ENCODE measurements at regions not wholly inside any gene's neighbourhood (a gene's known extent, or its start where the extent isn't known, plus 50 kb on each side); places are given as distances from the start of the nearest gene placed in this dataset.

GRCh38 chr2:235138339-235138738, 186.5 kb downstream of the SH3BP4 start:
- ATAC-seq, result no peak
- no peaks in the 10 kb centered on the region for H3K9me3 ChIP-seq
- H3K4me3 ChIP-seq, result no peak overlapping the region
- intact Hi-C loops (cut with DNase I), result loop anchor here (5.0 to 10.0 kb wide), 4 partner anchors 356 to 609 kb away; partner anchors contain the start of gene AGAP1 (in 1 of the 2)
- TF ChIP-seq CTCF (IDR thresholded peaks at IDR 0.05), result no peak
- 38 to 51% (median 40%) methylated on average over 10 of the region's 10 CpGs for WGBS, 3 donors
- H3K36me3 ChIP-seq (ENCODE audit: insufficient read depth in 1 of 2, low read depth in 1 of 2), result no peaks in the 10 kb centered on the region
- H3K27me3 ChIP-seq (ENCODE audit: insufficient read depth in 3 of 3, low read length in 2 of 3), result peaks cover 0 to 3% (median 0%) of the 10 kb centered on the region in 3 donors
- no peak for DNase-seq
- H3K4me1 ChIP-seq, result no peaks in the 10 kb centered on the region
- H3K27ac ChIP-seq, result no peak overlapping the region

GRCh38 chr2:235139956-235140800, 188.4 kb downstream of the SH3BP4 start:
- TF ChIP-seq CTCF (IDR thresholded peaks at IDR 0.05), result no peak
- DNase-seq (no peak), ATAC-seq (no peak)
- intact Hi-C loops (cut with DNase I), result loop anchor here (5.0 to 10.0 kb wide), 4 partner anchors 355 to 607 kb away; partner anchors contain the start of gene AGAP1 (in 1 of the 2)
- Histone ChIP-seq H3K9me3 (no peaks in the 10 kb centered on the region), H3K36me3 (ENCODE audit: insufficient read depth in 1 of 2, low read depth in 1 of 2) (no peaks in the 10 kb centered on the region), H3K27me3 (ENCODE audit: insufficient read depth in 3 of 3, low read length in 2 of 3) (peaks cover 0 to 3% (median 0%) of the 10 kb centered on the region in 3 donors), H3K4me1 (no peaks in the 10 kb centered on the region), H3K4me3 (no peak overlapping the region), H3K27ac (no peak overlapping the region)
- WGBS, 3 donors, result 91 to 95% (median 94%) methylated on average over 19 of the region's 19 CpGs

- Histone ChIP-seq H3K27ac (no peak overlapping the region), H3K36me3 (ENCODE audit: insufficient read depth in 1 of 2, low read depth in 1 of 2) (no peaks in the 10 kb centered on the region), H3K4me1 (no peaks in the 10 kb centered on the region), H3K9me3 (no peaks in the 10 kb centered on the region), H3K27me3 (ENCODE audit: insufficient read depth in 3 of 3, low read length in 2 of 3) (peaks cover 0 to 3% (median 0%) of the 10 kb centered on the region in 3 donors), H3K4me3 (no peak overlapping the region)
- DNase-seq (no peak), ATAC-seq (no peak)
- no peak for TF ChIP-seq CTCF (IDR thresholded peaks at IDR 0.05)
- intact Hi-C loops (cut with DNase I), result no loop called here
- WGBS, 3 donors, result 96 to 100% (median 98%) methylated on average over 5 of the region's 5 CpGs
These were observed 188.9 kb downstream of the SH3BP4 start for GRCh38 chr2:235140801-235141081.

- 88 to 92% (median 90%) methylated on average over 12 of the region's 12 CpGs for WGBS, 3 donors
- intact Hi-C loops (cut with DNase I), result no loop called here
- ATAC-seq (no peak), DNase-seq (no peak)
- no peak overlapping the region for H3K4me3 ChIP-seq
- H3K27ac ChIP-seq, result no peak overlapping the region
- H3K27me3 ChIP-seq (ENCODE audit: insufficient read depth in 3 of 3, low read length in 2 of 3), result peaks cover 0 to 3% (median 0%) of the 10 kb centered on the region in 3 donors
- H3K9me3 ChIP-seq, result no peaks in the 10 kb centered on the region
- no peaks in the 10 kb centered on the region for H3K36me3 ChIP-seq (ENCODE audit: insufficient read depth in 1 of 2, low read depth in 1 of 2)
- TF ChIP-seq CTCF (IDR thresholded peaks at IDR 0.05), result no peak
- no peaks in the 10 kb centered on the region for H3K4me1 ChIP-seq
These were observed 189.8 kb downstream of the SH3BP4 start for GRCh38 chr2:235141411-235142128.
